ENCODE measurements at regions not wholly inside any gene's neighbourhood (a gene's known extent, or its start where the extent isn't known, plus 50 kb on each side); places are given as distances from the start of the nearest gene placed in this dataset.

- Histone ChIP-seq H3K36me3 (ENCODE audit: control insufficient read depth in 2 of 2, extremely low read depth in 1 of 2, insufficient read depth in 2 of 2, low read length in 2 of 2) (no peaks in the 10 kb centered on the region), H3K27me3 (ENCODE audit: control insufficient read depth in 2 of 2, insufficient read depth in 2 of 2, low read length in 2 of 2) (peaks cover 0 to 2% of the 10 kb centered on the region in 2 experiments), H2AFZ (ENCODE audit: low read depth, low read length) (no peak overlapping the region), H4K20me1 (replicated peaks; ENCODE audit: control insufficient read depth, extremely low read depth, insufficient read depth, low read length) (no peaks in the 10 kb centered on the region), H3K9me3 (replicated peaks; ENCODE audit: control insufficient read depth, insufficient read depth, low read length) (no peaks in the 10 kb centered on the region), H3K9me1 (replicated peaks; ENCODE audit: control insufficient read depth, extremely low read depth, insufficient read depth, low read length) (no peaks in the 10 kb centered on the region), H3K79me2 (ENCODE audit: control insufficient read depth, insufficient read depth, low read length) (no peaks in the 10 kb centered on the region), H3K9ac (replicated peaks; ENCODE audit: extremely low read depth, insufficient read depth, low read length) (no peak overlapping the region), H3K27ac (ENCODE audit: insufficient read depth, low read depth, low read length) (no peak overlapping the region), H3K4me2 (ENCODE audit: insufficient read depth, low read length) (no peak overlapping the region), H3K4me1 (ENCODE audit: control insufficient read depth, extremely low read depth, insufficient read depth, low read length) (no peaks in the 10 kb centered on the region), H3K4me3 (replicated peaks in 1 of 3; ENCODE audit: insufficient read depth in 1 of 3, low read depth in 1 of 3, low read length in 3 of 3) (no peak overlapping the region)
- TF ChIP-seq JUN (IDR thresholded peaks at IDR 0.05; ENCODE audit: borderline replicate concordance, insufficient read depth, insufficient read length, low read depth): no peak
- TF ChIP-seq POLR2A (IDR thresholded peaks at IDR 0.05; ENCODE audit: low read depth, low read length): no peak
- no peak for TF ChIP-seq CTCF (IDR thresholded peaks at IDR 0.05; ENCODE audit: extremely low read depth in 1 of 2, insufficient read depth in 1 of 2, low read depth in 1 of 2, low read length in 2 of 2)
- TF ChIP-seq FOS (IDR thresholded peaks at IDR 0.05; ENCODE audit: borderline replicate concordance, insufficient read depth, low read length): no peak
- TF ChIP-seq MYC (IDR thresholded peaks at IDR 0.05; ENCODE audit: low read depth, low read length): no peak
- TF ChIP-seq EZH2 (IDR thresholded peaks at IDR 0.05; ENCODE audit: borderline replicate concordance, low read depth, low read length, severe bottlenecking): no peak
- no peak for TF ChIP-seq POLR2AphosphoS5 (IDR thresholded peaks at IDR 0.05; ENCODE audit: insufficient read depth, low read depth, low read length)
- TF ChIP-seq GATA2 (IDR thresholded peaks at IDR 0.05; ENCODE audit: insufficient read depth, insufficient read length, low read depth, low read length): no peak
- CTCF ChIA-PET: no interaction called here
- intact Hi-C loops (cut with micrococcal nuclease) (no loop called here), dilution Hi-C loops (cut with MboI; ENCODE audit: extremely low pct_ligation_motif_present, low sequenced_read_pairs) (no loop called here)
- no peak for FAIRE-seq
- POLR2A ChIA-PET: no interaction called here
- no peak for DNase-seq (ENCODE audit: low read depth, low spot score)
- no TSS peak for BruUV-seq (replicated peaks)
These were observed 407.2 kb upstream of the PIK3R1 start for GRCh38 chr5:67808340-67808739.

All from endothelial cell of umbilical vein (primary cell).